HG03025 (cell line): ENCODE measurements at regions not wholly inside any gene's neighbourhood (a gene's known extent, or its start where the extent isn't known, plus 50 kb on each side); places are given as distances from the start of the nearest gene placed in this dataset.

ENCODE experiments used
- ATAC-seq: cut with Tn5 transposase; IDR thresholded peaks from one replicate; pipeline ENCODE4 v1.9.1; 2021; ENCODE audit warnings: mild to moderate bottlenecking, moderate library complexity; ENCODE audit not compliant: unreplicated experiment, low FRiP score

DNA sequence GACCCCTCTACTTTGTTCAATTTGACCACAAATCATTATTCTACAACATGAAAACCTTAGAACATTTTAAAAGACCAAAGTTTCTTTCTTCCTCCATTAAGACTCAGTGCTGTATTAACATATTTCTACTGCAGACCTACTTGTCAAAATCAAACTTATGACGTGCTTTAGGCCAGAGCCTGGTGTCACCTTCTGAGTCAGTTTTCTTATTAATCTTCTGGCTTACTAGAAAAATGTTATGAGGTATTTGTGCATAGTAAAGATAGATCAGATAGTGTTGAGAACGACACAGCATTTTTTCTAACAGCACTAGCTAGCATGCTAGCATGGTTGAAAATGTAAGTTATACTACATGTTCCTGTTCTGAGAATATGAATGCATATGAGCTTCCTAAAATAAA lies 333.6 kb upstream of the FAM241A start:
- no peak for ATAC-seq

DNA sequence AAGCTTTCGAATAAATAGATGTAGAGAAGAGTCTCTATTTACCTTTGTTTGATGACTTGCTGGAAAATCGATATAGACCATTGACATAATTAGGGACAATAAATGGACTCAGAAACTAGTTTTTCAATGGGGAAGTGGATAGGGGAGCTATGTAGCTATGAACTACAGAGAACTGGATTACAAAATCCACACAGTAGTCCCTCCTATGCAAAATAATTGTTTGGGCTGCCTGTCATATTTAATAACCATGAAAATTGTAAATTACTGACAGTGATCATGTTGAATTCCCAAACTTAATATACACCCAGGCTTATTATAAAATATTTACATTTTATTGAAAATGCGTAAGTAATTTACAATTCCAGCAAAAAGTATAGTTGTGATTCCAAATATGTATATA lies 333.1 kb upstream of the FAM241A start:
- ATAC-seq: no peak

DNA sequence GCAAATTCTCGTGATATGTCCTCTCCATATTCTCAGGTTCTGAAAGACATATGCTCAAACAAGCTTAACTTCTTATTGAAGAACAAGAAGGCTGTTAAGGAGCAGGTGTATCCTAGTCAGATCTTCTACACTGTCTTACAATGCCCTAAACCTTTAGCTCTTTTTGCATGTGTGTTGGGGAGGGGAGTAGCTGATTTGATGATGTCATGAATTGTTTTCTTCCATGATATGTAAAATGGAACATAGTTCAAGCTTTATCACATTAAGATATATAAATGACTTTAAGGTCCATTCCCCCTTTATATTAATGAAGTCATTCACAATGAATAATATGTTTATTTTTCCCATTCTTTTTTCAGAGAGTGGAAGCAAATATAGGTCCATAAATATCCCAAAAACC lies 332.5 kb upstream of the FAM241A start:
- no peak for ATAC-seq

- no peak for ATAC-seq
Measured at GRCh38 chr4:111813555-111814140, 331.6 kb upstream of the FAM241A start.

DNA sequence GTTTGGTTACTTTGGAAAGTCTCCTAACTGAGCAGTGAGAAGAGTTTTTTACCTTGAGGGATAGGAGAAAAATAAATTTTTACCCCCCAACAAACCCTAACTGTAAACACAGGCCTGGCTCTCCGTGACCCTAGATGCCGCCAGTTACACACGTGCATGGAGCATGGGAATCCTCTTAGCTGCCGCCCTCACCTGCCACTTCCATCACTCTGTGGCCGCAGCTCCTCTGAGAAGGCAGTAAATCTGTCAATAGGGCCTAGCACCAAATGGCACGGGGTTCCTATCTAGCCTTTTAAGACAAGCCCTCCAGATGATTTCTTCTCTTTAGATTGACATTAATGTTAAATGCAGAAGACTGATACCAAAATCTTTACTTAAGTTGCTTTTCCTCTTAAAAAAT lies 330.3 kb upstream of the FAM241A start:
- ATAC-seq: no peak

GRCh38 chr4:111821342-111821741 lies 323.9 kb upstream of the FAM241A start:
- no peak for ATAC-seq

DNA sequence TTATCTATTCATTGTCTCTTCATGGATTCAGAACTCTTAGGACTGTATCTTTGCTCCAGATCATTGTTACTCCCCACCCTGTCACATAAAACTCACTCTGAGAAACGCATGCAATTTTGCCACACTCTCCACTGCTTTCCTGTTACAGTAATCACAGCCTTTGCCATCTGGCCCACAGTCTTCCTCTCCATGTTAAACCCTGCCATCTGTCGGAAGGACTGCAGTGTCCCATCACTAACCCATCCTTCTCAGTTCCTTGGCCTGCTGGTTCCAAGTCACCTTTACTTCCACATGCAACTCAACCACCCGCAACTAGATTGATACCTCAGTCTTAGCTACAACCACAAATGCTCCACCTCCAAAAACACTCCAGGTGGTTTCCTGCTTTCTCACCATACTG lies 308.7 kb upstream of the FAM241A start:
- no peak for ATAC-seq

GRCh38 chr4:111837761-111838160 lies 307.5 kb upstream of the FAM241A start:
- no peak for ATAC-seq

GRCh38 chr4:111838406-111838930 lies 306.8 kb upstream of the FAM241A start:
- peak; percentile 93 for ATAC-seq

- ATAC-seq: no peak
Measured at GRCh38 chr4:111839141-111839540, 306.1 kb upstream of the FAM241A start.

- ATAC-seq: no peak
Measured at GRCh38 chr4:111842336-111842735, 302.9 kb upstream of the FAM241A start.

- no peak for ATAC-seq
Measured at GRCh38 chr4:111847296-111848008, 297.8 kb upstream of the FAM241A start.

DNA sequence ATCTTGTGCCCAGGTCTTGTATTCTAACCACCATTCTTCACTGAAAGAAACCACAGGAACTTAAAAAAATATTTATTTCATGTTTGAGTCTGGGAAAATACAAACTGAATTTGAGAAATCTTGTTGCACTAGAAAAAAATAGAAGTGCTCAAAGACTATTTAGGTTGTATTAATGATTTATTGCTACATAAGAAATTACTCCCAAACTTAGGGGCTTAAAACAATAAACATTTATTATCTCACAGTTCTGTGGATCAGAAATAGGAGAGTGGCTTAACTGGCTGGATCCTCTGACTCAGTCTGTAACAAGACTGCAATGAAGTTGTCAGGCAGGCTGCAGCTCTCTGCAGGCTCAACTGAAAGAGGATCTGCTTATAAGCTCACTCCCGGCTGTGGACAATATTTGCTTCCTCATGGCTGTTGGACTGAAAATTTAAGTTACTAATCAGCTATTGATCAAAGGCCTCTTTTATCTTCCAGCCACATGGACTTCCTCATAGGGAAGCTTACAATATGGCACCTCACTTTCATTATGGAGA lies 295.4 kb upstream of the FAM241A start:
- no peak for ATAC-seq

- no peak for ATAC-seq
Measured at GRCh38 chr4:111854494-111855087, 290.7 kb upstream of the FAM241A start.

DNA sequence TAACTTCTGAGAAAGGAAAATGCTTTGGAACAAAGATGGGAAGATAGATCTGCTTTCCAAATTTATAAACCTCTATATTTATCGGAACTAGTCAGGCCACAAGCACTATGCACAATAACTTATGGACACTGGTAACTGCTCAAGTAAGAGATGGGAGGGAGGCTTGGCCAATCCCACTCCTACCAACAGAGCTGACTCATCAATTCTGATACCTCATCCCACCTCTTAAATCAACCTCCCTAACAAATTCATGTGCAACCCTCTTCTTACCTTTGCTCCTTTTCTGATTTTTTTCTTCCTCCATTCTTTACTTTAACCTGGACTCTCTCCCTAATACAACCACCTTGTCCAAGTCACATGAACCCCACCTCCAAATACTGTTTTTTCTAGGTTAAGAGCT lies 289.9 kb upstream of the FAM241A start:
- no peak for ATAC-seq

DNA sequence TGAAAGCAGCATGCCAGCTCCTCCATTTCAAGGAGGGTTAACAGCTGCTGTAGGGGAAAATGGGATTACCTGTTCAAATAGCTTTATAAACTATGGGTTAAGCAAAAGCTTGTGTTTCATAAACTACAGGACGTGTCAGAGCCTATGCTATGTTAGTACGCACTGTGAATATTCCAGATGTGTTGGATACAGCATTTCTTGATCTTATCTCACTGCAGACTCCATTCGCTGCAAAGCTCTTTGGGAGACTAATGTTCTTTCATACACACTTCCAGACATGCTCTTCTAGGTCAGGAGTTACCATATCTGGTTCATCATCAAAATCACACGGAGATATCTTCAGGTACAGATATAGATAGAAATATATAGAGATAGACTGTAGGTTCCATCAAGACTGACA lies 281.2 kb upstream of the FAM241A start:
- no peak for ATAC-seq

DNA sequence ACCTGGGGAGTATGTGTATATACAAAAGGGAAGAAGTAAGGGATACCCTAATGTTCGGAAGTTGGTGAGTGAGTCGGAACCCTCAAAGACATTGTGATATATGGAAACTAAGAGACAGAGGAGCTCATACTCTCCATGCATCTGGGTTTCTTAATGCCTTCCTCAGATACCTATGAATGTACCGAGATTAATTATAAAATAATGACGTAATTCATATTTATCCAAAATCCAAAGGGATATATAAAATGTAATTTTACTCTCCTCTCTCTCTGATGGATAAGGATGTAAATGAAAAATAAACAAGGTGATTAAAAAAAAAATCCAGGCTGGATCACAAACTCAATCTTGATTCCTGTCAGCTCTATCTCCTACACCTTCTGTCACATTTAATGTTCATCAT lies 275.9 kb upstream of the FAM241A start:
- ATAC-seq: no peak

DNA sequence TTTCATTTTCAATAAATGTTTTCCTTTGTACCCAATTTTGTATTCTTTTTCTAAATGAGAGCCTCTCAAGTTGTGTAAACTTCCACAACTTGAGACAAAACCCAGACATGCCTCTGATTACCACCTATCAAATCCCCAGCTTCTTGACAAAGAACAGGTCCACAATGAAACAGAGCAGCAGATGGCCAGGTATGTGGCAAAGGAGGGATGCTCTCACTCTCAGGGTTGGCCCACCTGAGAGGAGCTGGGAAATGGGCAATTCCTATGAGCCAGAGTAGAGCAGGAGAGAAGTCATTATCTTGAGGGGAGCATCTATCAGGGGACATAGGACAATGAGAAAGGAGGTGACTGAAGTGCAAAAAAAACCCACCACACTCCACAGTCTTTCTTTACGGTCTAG lies 273.5 kb upstream of the FAM241A start:
- ATAC-seq: no peak

DNA sequence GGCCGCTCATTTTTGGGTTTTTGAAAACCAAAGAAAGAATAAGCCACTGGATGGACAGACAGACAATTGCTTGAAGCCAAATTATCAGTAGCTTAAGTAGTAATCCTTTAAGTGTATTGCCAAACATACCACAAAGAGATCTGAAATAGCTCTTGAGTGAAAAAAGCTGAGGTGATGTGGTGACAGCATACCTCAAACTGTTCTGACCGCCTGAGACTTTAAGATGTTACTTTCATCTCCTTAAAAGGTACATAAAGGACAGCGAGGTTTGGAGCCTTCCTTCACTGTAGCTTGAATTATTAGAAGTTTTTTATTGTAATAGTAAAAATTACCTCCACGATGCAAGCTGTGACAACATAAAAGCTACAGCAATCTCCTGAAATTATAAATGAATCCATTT lies 271.5 kb upstream of the FAM241A start:
- no peak for ATAC-seq

DNA sequence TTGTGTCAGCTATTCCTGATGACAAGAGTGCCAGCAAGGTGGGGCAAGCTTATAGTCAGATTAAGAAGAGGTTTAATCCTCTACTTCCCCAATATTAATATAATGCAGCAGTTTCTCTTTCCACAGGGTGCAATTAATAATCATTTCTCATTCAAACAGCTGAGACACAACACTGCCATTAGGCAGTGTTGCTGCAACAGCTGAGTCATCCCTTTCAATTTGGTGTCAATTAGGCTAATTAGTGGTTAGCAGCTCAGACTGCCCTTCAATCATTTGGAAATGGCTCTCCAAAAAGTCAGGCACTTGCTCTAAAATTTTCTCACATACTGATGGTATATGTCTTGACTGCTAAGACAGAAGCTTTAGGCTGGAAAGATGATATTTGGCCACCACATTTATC lies 265.7 kb upstream of the FAM241A start:
- no peak for ATAC-seq

- ATAC-seq: no peak
Measured at GRCh38 chr4:111880116-111880515, 265.1 kb upstream of the FAM241A start.

DNA sequence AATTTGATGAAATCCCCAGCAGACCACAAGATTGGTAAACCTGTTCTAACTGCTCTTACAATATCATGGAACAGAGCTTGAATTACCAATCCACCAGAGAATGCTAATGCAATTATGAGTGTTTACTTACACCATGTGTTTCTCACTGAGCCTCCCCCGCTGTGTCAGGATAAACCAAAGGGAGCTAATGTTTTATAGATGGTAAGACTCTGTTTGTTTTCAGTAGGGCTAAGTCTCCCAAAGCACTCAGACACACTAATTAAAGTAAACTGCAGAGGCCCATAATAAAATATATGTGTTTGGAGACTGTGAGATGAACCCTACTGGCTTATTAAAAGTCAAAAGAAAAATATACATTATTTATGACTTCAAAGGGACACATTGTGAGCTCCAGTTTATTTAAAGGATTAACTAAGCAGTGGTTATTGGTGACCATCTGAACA lies 261.7 kb upstream of the FAM241A start:
- no peak for ATAC-seq
